ENCODE measurements at regions not wholly inside any gene's neighbourhood (a gene's known extent, or its start where the extent isn't known, plus 50 kb on each side); places are given as distances from the start of the nearest gene placed in this dataset.

- no peaks in the 10 kb centered on the region for H3K27me3 ChIP-seq
- no peak for DNase-seq
- no peaks in the 10 kb centered on the region for H3K9me3 ChIP-seq
- no peaks in the 10 kb centered on the region for H3K36me3 ChIP-seq
- no peak overlapping the region for H3K27ac ChIP-seq
- no peak for TF ChIP-seq CTCF (IDR thresholded peaks at IDR 0.05)
- no peak for TF ChIP-seq POLR2A (IDR thresholded peaks at IDR 0.05)
- no peak overlapping the region for H3K4me3 ChIP-seq
- no peaks in the 10 kb centered on the region for H3K4me1 ChIP-seq
Observed at GRCh38 chr14:44271637-44272036, 235.4 kb downstream of the FSCB start.

DNA sequence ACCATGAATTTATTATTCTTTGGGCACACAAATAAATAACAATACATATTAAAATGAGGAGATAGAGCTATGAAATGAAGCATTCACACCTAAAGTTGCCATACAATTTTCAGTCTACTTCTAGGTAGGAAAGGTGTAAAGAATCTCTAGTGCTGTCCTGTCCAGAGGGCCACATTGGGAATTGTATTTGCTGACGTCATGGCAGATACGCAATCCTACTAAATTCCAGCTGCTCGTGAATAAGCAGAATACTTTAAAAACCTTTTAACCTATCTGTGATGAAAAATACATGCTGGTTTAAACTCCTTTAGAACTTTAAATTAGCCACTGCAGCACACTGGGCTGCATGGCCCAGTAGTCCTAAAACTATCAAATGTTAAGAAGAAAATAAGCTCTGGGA lies 236.1 kb downstream of the FSCB start:
- no peak overlapping the region for H3K4me3 ChIP-seq

DNA sequence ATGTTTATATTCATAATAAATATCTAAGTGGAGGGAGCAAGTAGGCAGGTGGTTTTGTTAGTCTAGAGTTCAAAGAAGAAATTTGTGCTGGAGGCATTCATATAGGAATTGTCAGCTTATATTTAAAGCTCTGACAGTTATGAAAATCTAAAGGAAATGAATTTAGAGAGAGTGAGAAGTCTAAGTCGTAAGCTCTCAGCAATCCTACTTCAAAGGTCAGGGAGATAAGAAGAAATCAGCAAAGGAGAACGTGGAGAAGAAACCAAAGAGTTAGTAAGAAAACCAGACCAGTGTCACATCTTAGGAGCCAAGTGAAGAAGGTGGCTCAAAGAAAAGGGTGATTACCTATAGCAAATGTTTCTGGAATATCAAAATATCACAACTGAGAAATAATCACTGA lies 241.8 kb downstream of the FSCB start:
- no peaks in the 10 kb centered on the region for H3K27me3 ChIP-seq
- no peak for DNase-seq
- no peak overlapping the region for H3K4me3 ChIP-seq
- no peaks in the 10 kb centered on the region for H3K4me1 ChIP-seq
- no peaks in the 10 kb centered on the region for H3K9me3 ChIP-seq
- no peak overlapping the region for H3K27ac ChIP-seq
- no peaks in the 10 kb centered on the region for H3K36me3 ChIP-seq
- TF ChIP-seq CTCF (IDR thresholded peaks at IDR 0.05) (no peak), POLR2A (IDR thresholded peaks at IDR 0.05) (no peak)

More for the DNA sequence above, 236.1 kb downstream of the FSCB start:
- no peak for DNase-seq
- H3K9me3 ChIP-seq = no peaks in the 10 kb centered on the region
- no peak overlapping the region for H3K27ac ChIP-seq
- H3K27me3 ChIP-seq = no peaks in the 10 kb centered on the region
- H3K4me1 ChIP-seq = no peaks in the 10 kb centered on the region
- TF ChIP-seq POLR2A (IDR thresholded peaks at IDR 0.05) = no peak
- no peak for TF ChIP-seq CTCF (IDR thresholded peaks at IDR 0.05)
- H3K36me3 ChIP-seq = no peaks in the 10 kb centered on the region

- Histone ChIP-seq H3K27me3 (no peaks in the 10 kb centered on the region), H3K4me1 (no peaks in the 10 kb centered on the region), H3K4me3 (no peak overlapping the region), H3K27ac (no peak overlapping the region), H3K9me3 (no peaks in the 10 kb centered on the region), H3K36me3 (no peaks in the 10 kb centered on the region)
- TF ChIP-seq CTCF (IDR thresholded peaks at IDR 0.05) (no peak), POLR2A (IDR thresholded peaks at IDR 0.05) (no peak)
- DNase-seq = no peak
Observed at GRCh38 chr14:44215660-44216059, 291.4 kb downstream of the FSCB start.

- H3K27ac ChIP-seq = no peak overlapping the region
- H3K9me3 ChIP-seq = no peaks in the 10 kb centered on the region
- H3K27me3 ChIP-seq = no peaks in the 10 kb centered on the region
- no peak overlapping the region for H3K4me3 ChIP-seq
- no peak for TF ChIP-seq CTCF (IDR thresholded peaks at IDR 0.05)
- TF ChIP-seq POLR2A (IDR thresholded peaks at IDR 0.05) = no peak
- no peaks in the 10 kb centered on the region for H3K4me1 ChIP-seq
- no peaks in the 10 kb centered on the region for H3K36me3 ChIP-seq
- DNase-seq = no peak
Observed at GRCh38 chr14:44211718-44212117, 295.4 kb downstream of the FSCB start.
